ENCODE measurements at regions not wholly inside any gene's neighbourhood (a gene's known extent, or its start where the extent isn't known, plus 50 kb on each side); places are given as distances from the start of the nearest gene placed in this dataset.

GRCh38 chr9:38207247-38207778 is 138.3 kb upstream of the SHB start:
- Histone ChIP-seq H3K27me3 (ENCODE audit: control insufficient read depth, insufficient read depth, low read length) (no peaks in the 10 kb centered on the region), H3K4me1 (ENCODE audit: control insufficient read depth in 2 of 3, insufficient read depth in 2 of 3, low read depth in 1 of 3, low read length in 3 of 3) (no peaks in the 10 kb centered on the region), H3K36me3 (ENCODE audit: control insufficient read depth in 2 of 3, insufficient read depth in 3 of 3, low read length in 3 of 3) (no peaks in the 10 kb centered on the region), H3K4me3 (ENCODE audit: low read length in 3 of 3) (no peak overlapping the region), H3K9ac (ENCODE audit: low read length in 3 of 3) (no peak overlapping the region), H3K9me3 (ENCODE audit: control insufficient read depth in 2 of 3, insufficient read depth in 1 of 3, low read length in 3 of 3) (peaks cover 0 to 5% (median 0%) of the 10 kb centered on the region in 3 donors), H3K27ac (ENCODE audit: low read depth in 2 of 2, low read length in 2 of 2) (peak overlapping the region in 1 of 2 donors; percentile 17)
- no peak for DNase-seq
- intact Hi-C loops (cut with DNase I): no loop called here
- no peak for FAIRE-seq
- TF ChIP-seq CTCF (IDR thresholded peaks at IDR 0.05; ENCODE audit: borderline replicate concordance, extremely low read depth, insufficient read depth): no peak

GRCh38 chr9:38205279-38205678 is 136.3 kb upstream of the SHB start:
- no peak overlapping the region for H3K9ac ChIP-seq (ENCODE audit: low read length in 3 of 3)
- no peaks in the 10 kb centered on the region for H3K4me1 ChIP-seq (ENCODE audit: control insufficient read depth in 2 of 3, insufficient read depth in 2 of 3, low read depth in 1 of 3, low read length in 3 of 3)
- no peak overlapping the region for H3K4me3 ChIP-seq (ENCODE audit: low read length in 3 of 3)
- no peaks in the 10 kb centered on the region for H3K27me3 ChIP-seq (ENCODE audit: control insufficient read depth, insufficient read depth, low read length)
- FAIRE-seq (no peak), DNase-seq (no peak)
- H3K9me3 ChIP-seq (ENCODE audit: control insufficient read depth in 2 of 3, insufficient read depth in 1 of 3, low read length in 3 of 3): peaks cover 0 to 5% (median 0%) of the 10 kb centered on the region in 3 donors
- TF ChIP-seq CTCF (IDR thresholded peaks at IDR 0.05; ENCODE audit: borderline replicate concordance, extremely low read depth, insufficient read depth): no peak
- H3K27ac ChIP-seq (ENCODE audit: low read depth in 2 of 2, low read length in 2 of 2): no peak overlapping the region
- intact Hi-C loops (cut with DNase I): no loop called here
- no peaks in the 10 kb centered on the region for H3K36me3 ChIP-seq (ENCODE audit: control insufficient read depth in 2 of 3, insufficient read depth in 3 of 3, low read length in 3 of 3)

GRCh38 chr9:38202336-38202938 is 133.4 kb upstream of the SHB start:
- intact Hi-C loops (cut with DNase I): no loop called here
- Histone ChIP-seq H3K9me3 (ENCODE audit: control insufficient read depth in 2 of 3, insufficient read depth in 1 of 3, low read length in 3 of 3) (peaks cover 0 to 4% (median 0%) of the 10 kb centered on the region in 3 donors), H3K27ac (ENCODE audit: low read depth in 2 of 2, low read length in 2 of 2) (no peak overlapping the region), H3K36me3 (ENCODE audit: control insufficient read depth in 2 of 3, insufficient read depth in 3 of 3, low read length in 3 of 3) (no peaks in the 10 kb centered on the region), H3K27me3 (ENCODE audit: control insufficient read depth, insufficient read depth, low read length) (no peaks in the 10 kb centered on the region), H3K4me1 (ENCODE audit: control insufficient read depth in 2 of 3, insufficient read depth in 2 of 3, low read depth in 1 of 3, low read length in 3 of 3) (no peaks in the 10 kb centered on the region), H3K4me3 (ENCODE audit: low read length in 3 of 3) (no peak overlapping the region), H3K9ac (ENCODE audit: low read length in 3 of 3) (no peak overlapping the region)
- no peak for FAIRE-seq
- no peak for TF ChIP-seq CTCF (IDR thresholded peaks at IDR 0.05; ENCODE audit: borderline replicate concordance, extremely low read depth, insufficient read depth)
- DNase-seq: no peak
